Mesenchymal stem cell (in vitro differentiated cells and primary cell): ENCODE measurements at regions not wholly inside any gene's neighbourhood (a gene's known extent, or its start where the extent isn't known, plus 50 kb on each side); places are given as distances from the start of the nearest gene placed in this dataset.

Experiments used
- DNase-seq: peaks from one replicate; pipeline ENCODE4 v3.0.0-alpha.2; 2013
- H2AFZ ChIP-seq: one replicate; pipeline ENCODE4 v1.6.1; 2013; ENCODE audit warnings: low read depth, mild to moderate bottlenecking, control low read depth, inconsistent platforms, low read length, moderate library complexity
- H2AK5ac ChIP-seq: 2 replicates; pipeline ENCODE4 v1.6.1; 2013; ENCODE audit warnings: low read length, moderate library complexity, mild to moderate bottlenecking, inconsistent platforms; ENCODE audit not compliant: severe bottlenecking
- H2BK120ac ChIP-seq: one replicate; pipeline ENCODE4 v1.6.1; 2013; ENCODE audit warnings: low read depth, mild to moderate bottlenecking, inconsistent platforms, low read length, moderate library complexity
- H2BK12ac ChIP-seq, 2 experiments: one replicate each; pipeline ENCODE4 v1.6.1; 2013; ENCODE audit warnings: inconsistent platforms in 2 of 2, low read length in 2 of 2, mild to moderate bottlenecking in 2 of 2, moderate library complexity in 2 of 2, control low read depth in 1 of 2
- H2BK15ac ChIP-seq: one replicate; pipeline ENCODE4 v1.6.1; 2013; ENCODE audit warnings: mild to moderate bottlenecking, low read depth, inconsistent platforms; ENCODE audit not compliant: poor library complexity, severe bottlenecking
- H2BK5ac ChIP-seq: 2 replicates; pipeline ENCODE4 v1.6.1; 2013; ENCODE audit warnings: low read depth, mild to moderate bottlenecking, low read length, control low read depth, inconsistent platforms; ENCODE audit not compliant: poor library complexity, severe bottlenecking
- H3K14ac ChIP-seq, 2 experiments: one replicate each; pipeline ENCODE4 v1.6.1; 2013; ENCODE audit warnings: inconsistent platforms in 2 of 2, low read length in 2 of 2, control low read depth in 1 of 2, mild to moderate bottlenecking in 1 of 2, moderate library complexity in 1 of 2
- H3K18ac ChIP-seq, 2 experiments: one replicate each; pipeline ENCODE4 v1.6.1; 2013; ENCODE audit warnings: inconsistent platforms in 2 of 2, low read length in 2 of 2, control low read depth in 1 of 2, low read depth in 1 of 2, mild to moderate bottlenecking in 1 of 2
- H3K23ac ChIP-seq, 2 experiments: one replicate each; pipeline ENCODE4 v1.6.1; 2013; ENCODE audit warnings: inconsistent platforms in 2 of 2, low read length in 2 of 2, mild to moderate bottlenecking in 2 of 2, moderate library complexity in 2 of 2, control low read depth in 1 of 2
- H3K27ac ChIP-seq: 2 replicates; pipeline ENCODE4 v1.5.1; 2013; ENCODE audit warnings: mild to moderate bottlenecking, moderate library complexity, low read length, control low read depth, inconsistent platforms; ENCODE audit not compliant: poor library complexity, severe bottlenecking
- H3K27me3 ChIP-seq, 2 experiments: 2 replicates each; pipeline versions ENCODE4 v1.6.1 to v1.7.0; 2013; ENCODE audit warnings: low read length in 2 of 2, mild to moderate bottlenecking in 2 of 2, moderate library complexity in 2 of 2, control low read depth in 1 of 2, inconsistent platforms in 1 of 2; ENCODE audit not compliant: control insufficient read depth in 1 of 2, insufficient read depth in 1 of 2
- H3K36me3 ChIP-seq, 2 experiments: 2 replicates each; pipeline versions ENCODE4 v1.6.1 to v1.7.0; 2013; ENCODE audit warnings: low read length in 2 of 2, control low read depth in 1 of 2, inconsistent platforms in 1 of 2, low read depth in 1 of 2, mild to moderate bottlenecking in 1 of 2; ENCODE audit not compliant: insufficient read depth in 2 of 2, control insufficient read depth in 1 of 2
- H3K4ac ChIP-seq, 2 experiments: one replicate each; pipeline ENCODE4 v1.6.1; 2013; ENCODE audit warnings: inconsistent platforms in 2 of 2, low read length in 2 of 2, mild to moderate bottlenecking in 2 of 2, moderate library complexity in 2 of 2, control low read depth in 1 of 2, low read depth in 1 of 2
- H3K4me1 ChIP-seq: 2 replicates; pipeline ENCODE4 v1.6.1; 2013; ENCODE audit warnings: low read depth, low read length, control low read depth; ENCODE audit not compliant: control insufficient read depth, insufficient read depth
- H3K4me2 ChIP-seq: 2 replicates; pipeline ENCODE4 v1.6.1; 2013; ENCODE audit warnings: low read length, mild to moderate bottlenecking, inconsistent platforms; ENCODE audit not compliant: poor library complexity, severe bottlenecking
- H3K4me3 ChIP-seq, 2 experiments: 2 replicates each; pipeline versions ENCODE4 v1.5.1 to v1.7.0; 2013; ENCODE audit warnings: low read length in 2 of 2, mild to moderate bottlenecking in 2 of 2, control low read depth in 1 of 2, low read depth in 1 of 2; ENCODE audit not compliant: insufficient read depth in 1 of 2
- H3K79me1 ChIP-seq: replicated peaks from 2 replicates; pipeline ENCODE4 v1.6.1; 2013; ENCODE audit warnings: mild to moderate bottlenecking, control low read depth, low read length, inconsistent platforms; ENCODE audit not compliant: poor library complexity, severe bottlenecking
- H3K9ac ChIP-seq: 2 replicates; pipeline ENCODE4 v1.7.0; 2013; ENCODE audit warnings: mild to moderate bottlenecking, low read length, moderate library complexity
- H3K9me3 ChIP-seq: 2 replicates; pipeline ENCODE4 v1.7.0; 2013; ENCODE audit warnings: mild to moderate bottlenecking, low read length; ENCODE audit not compliant: control insufficient read depth
- H4K8ac ChIP-seq: one replicate; pipeline ENCODE4 v1.6.1; 2013; ENCODE audit warnings: inconsistent platforms, mild to moderate bottlenecking, low read length, moderate library complexity
- H4K91ac ChIP-seq: one replicate; pipeline ENCODE4 v1.6.1; 2013; ENCODE audit warnings: mild to moderate bottlenecking, low read length, inconsistent platforms
- WGBS: methylation state at CpG from one replicate; pipeline ENCODE4 v1.1.7; 2013; ENCODE audit warnings: mixed read lengths; 5-methylcytosine and 5-hydroxymethylcytosine counted together

DNA sequence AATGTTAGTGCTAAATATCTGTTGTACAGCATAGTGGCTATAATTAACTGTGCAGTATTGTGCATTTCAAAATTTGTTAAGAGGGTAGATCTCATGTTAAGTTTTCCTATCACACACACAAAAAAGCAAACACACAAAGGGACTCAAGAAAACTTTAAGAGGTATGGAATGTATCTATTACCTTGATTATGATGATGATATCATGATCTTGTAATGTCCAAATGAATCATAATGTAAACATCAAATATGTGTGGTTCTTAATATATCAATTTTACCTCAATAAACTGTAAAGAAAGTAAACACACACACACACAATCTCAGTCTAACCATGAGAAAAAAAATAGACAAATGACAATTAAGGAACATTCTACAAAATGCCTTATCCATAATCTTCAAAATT lies 934.6 kb downstream of the SLITRK1 start:
- Histone ChIP-seq H3K79me1 (no peaks in the 10 kb centered on the region), H3K18ac (no peak overlapping the region), H2BK120ac (no peak overlapping the region), H3K27ac (peak overlapping the region; percentile 23), H3K4me3 (no peak overlapping the region), H3K4ac (no peak overlapping the region), H3K14ac (no peak overlapping the region), H3K4me2 (no peak overlapping the region), H2BK12ac (no peak overlapping the region), H2AK5ac (no peak overlapping the region), H3K27me3 (no peaks in the 10 kb centered on the region), H3K9ac (no peak overlapping the region), H3K23ac (no peak overlapping the region), H3K36me3 (no peaks in the 10 kb centered on the region), H2AFZ (no peak overlapping the region), H2BK15ac (no peak overlapping the region), H2BK5ac (no peak overlapping the region), H4K91ac (no peak overlapping the region), H3K9me3 (no peaks in the 10 kb centered on the region), H4K8ac (no peak overlapping the region), H3K4me1 (no peaks in the 10 kb centered on the region)
- no peak for DNase-seq

DNA sequence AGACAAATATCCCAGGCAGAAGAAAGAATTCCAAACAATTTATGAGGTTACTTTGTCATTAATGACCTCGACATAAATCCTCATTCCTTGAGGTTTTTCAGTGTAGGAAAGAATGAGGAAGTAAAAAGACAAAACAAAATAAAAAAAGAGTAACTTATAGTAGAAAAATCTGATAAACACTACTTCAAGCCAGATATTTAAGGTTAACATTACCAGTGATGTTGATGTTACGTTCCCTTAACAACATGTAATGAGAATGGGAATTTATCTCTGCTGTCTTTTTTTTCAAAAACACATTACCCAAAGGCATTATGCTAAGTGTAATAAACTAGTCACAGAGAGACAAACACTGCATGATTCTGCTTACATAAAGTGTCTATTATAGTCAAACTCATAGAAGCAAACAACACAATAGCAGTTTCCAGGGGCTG lies 935.1 kb downstream of the SLITRK1 start:
- H2AK5ac ChIP-seq = no peak overlapping the region
- no peak overlapping the region for H2BK120ac ChIP-seq
- no peaks in the 10 kb centered on the region for H3K9me3 ChIP-seq
- no peak overlapping the region for H2AFZ ChIP-seq
- no peaks in the 10 kb centered on the region for H3K36me3 ChIP-seq
- H3K27ac ChIP-seq = peak overlapping the region; percentile 23
- no peak overlapping the region for H3K4ac ChIP-seq
- no peaks in the 10 kb centered on the region for H3K27me3 ChIP-seq
- H3K4me2 ChIP-seq = no peak overlapping the region
- H2BK5ac ChIP-seq = no peak overlapping the region
- no peak overlapping the region for H4K8ac ChIP-seq
- no peak overlapping the region for H4K91ac ChIP-seq
- no peaks in the 10 kb centered on the region for H3K79me1 ChIP-seq
- DNase-seq = peak; percentile 71
- H3K23ac ChIP-seq = no peak overlapping the region
- H3K18ac ChIP-seq = no peak overlapping the region
- no peak overlapping the region for H2BK15ac ChIP-seq
- no peaks in the 10 kb centered on the region for H3K4me1 ChIP-seq
- no CpG with 5 or more reads among the region's 2 CpGs for WGBS
- H3K9ac ChIP-seq = no peak overlapping the region
- H3K4me3 ChIP-seq = no peak overlapping the region
- no peak overlapping the region for H2BK12ac ChIP-seq
- no peak overlapping the region for H3K14ac ChIP-seq

DNA sequence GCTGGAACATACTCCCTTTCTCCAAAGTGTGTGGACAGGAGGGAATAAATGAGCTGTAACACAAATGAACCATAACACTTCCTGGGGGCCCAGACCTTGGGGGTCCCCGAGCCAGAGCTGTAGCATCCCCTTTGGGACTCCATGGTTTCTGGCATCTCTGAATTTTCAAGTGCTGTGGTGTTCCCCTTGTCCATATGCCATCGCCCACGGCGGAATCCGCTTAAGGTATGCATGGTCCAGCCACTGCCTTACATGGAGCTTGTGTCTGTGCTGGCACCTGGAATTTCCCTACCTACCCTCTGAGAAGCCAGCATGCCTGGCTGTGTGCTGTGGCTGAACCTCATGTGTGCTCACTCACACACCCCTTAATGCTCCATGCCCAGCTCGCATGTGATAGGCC lies 943.6 kb downstream of the SLITRK1 start:
- H2BK15ac ChIP-seq = no peak overlapping the region
- H3K4me3 ChIP-seq = no peak overlapping the region
- no peaks in the 10 kb centered on the region for H3K79me1 ChIP-seq
- H3K36me3 ChIP-seq = no peaks in the 10 kb centered on the region
- no peak overlapping the region for H3K23ac ChIP-seq
- no peaks in the 10 kb centered on the region for H3K9me3 ChIP-seq
- H3K18ac ChIP-seq = no peak overlapping the region
- H3K4me1 ChIP-seq = no peaks in the 10 kb centered on the region
- no peak overlapping the region for H2AK5ac ChIP-seq
- 96% methylated on average over 6 of the region's 6 CpGs for WGBS
- H3K27me3 ChIP-seq = no peaks in the 10 kb centered on the region
- H3K9ac ChIP-seq = no peak overlapping the region
- H2BK12ac ChIP-seq = no peak overlapping the region
- H3K27ac ChIP-seq = no peak overlapping the region
- no peak for DNase-seq
- no peak overlapping the region for H4K8ac ChIP-seq
- H2AFZ ChIP-seq = no peak overlapping the region
- H3K4me2 ChIP-seq = no peak overlapping the region
- H3K14ac ChIP-seq = no peak overlapping the region
- H2BK120ac ChIP-seq = no peak overlapping the region
- no peak overlapping the region for H2BK5ac ChIP-seq
- H3K4ac ChIP-seq = no peak overlapping the region
- H4K91ac ChIP-seq = no peak overlapping the region

DNA sequence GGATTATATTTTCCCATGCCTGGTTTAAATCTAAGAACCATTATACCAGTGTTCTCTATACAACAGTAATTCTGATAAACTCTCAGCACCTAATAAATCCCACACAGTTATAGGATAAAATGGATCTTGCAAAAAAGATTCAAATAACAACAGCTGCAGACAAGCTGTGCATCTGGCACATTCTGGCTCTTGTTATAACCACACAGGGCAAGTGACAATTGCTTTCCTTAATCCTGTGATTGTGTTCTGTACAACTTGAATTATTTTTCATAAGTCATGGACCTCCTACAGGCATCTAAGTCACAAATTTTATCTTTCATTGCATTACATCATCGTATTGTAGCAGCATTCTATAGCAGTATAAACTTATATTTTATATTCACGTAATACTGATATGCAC lies 948.3 kb downstream of the SLITRK1 start:
- WGBS = no CpG with 5 or more reads among the region's 2 CpGs

More for the DNA sequence above, 948.3 kb downstream of the SLITRK1 start:
- H3K79me1 ChIP-seq = no peaks in the 10 kb centered on the region
- no peaks in the 10 kb centered on the region for H3K27me3 ChIP-seq
- H2AFZ ChIP-seq = no peak overlapping the region
- no peak overlapping the region for H2BK120ac ChIP-seq
- H3K18ac ChIP-seq = no peak overlapping the region
- no peaks in the 10 kb centered on the region for H3K4me1 ChIP-seq
- no peak overlapping the region for H2BK5ac ChIP-seq
- H3K27ac ChIP-seq = no peak overlapping the region
- H3K9ac ChIP-seq = no peak overlapping the region
- H4K8ac ChIP-seq = no peak overlapping the region
- no peak overlapping the region for H3K14ac ChIP-seq
- no peaks in the 10 kb centered on the region for H3K36me3 ChIP-seq
- no peaks in the 10 kb centered on the region for H3K9me3 ChIP-seq
- H4K91ac ChIP-seq = no peak overlapping the region
- H2BK15ac ChIP-seq = no peak overlapping the region
- no peak overlapping the region for H2AK5ac ChIP-seq
- no peak overlapping the region for H2BK12ac ChIP-seq
- no peak overlapping the region for H3K4ac ChIP-seq
- no peak overlapping the region for H3K23ac ChIP-seq
- no peak overlapping the region for H3K4me2 ChIP-seq
- no peak for DNase-seq
- no peak overlapping the region for H3K4me3 ChIP-seq
